Rectal smooth muscle tissue (tissue), 1 donor: ENCODE measurements at regions not wholly inside any gene's neighbourhood (a gene's known extent, or its start where the extent isn't known, plus 50 kb on each side); places are given as distances from the start of the nearest gene placed in this dataset.

Experiments used
- H3K27ac ChIP-seq: one replicate; pipeline ENCODE4 v1.7.0; 2013; ENCODE audit warnings: low read depth, low read length, inconsistent platforms
- H3K27me3 ChIP-seq: one replicate; pipeline ENCODE4 v1.7.0; 2013; ENCODE audit warnings: low read length; ENCODE audit not compliant: control insufficient read depth, insufficient read depth
- H3K36me3 ChIP-seq: one replicate; pipeline ENCODE4 v1.7.0; 2013; ENCODE audit warnings: low read length; ENCODE audit not compliant: control insufficient read depth, insufficient read depth
- H3K4me1 ChIP-seq: one replicate; pipeline ENCODE4 v1.7.0; 2013; ENCODE audit warnings: low read length; ENCODE audit not compliant: control insufficient read depth, insufficient read depth
- H3K4me3 ChIP-seq: one replicate; pipeline ENCODE4 v1.7.0; 2013; ENCODE audit warnings: low read length
- H3K9ac ChIP-seq: one replicate; pipeline ENCODE4 v1.7.0; 2013; ENCODE audit warnings: low read length

DNA sequence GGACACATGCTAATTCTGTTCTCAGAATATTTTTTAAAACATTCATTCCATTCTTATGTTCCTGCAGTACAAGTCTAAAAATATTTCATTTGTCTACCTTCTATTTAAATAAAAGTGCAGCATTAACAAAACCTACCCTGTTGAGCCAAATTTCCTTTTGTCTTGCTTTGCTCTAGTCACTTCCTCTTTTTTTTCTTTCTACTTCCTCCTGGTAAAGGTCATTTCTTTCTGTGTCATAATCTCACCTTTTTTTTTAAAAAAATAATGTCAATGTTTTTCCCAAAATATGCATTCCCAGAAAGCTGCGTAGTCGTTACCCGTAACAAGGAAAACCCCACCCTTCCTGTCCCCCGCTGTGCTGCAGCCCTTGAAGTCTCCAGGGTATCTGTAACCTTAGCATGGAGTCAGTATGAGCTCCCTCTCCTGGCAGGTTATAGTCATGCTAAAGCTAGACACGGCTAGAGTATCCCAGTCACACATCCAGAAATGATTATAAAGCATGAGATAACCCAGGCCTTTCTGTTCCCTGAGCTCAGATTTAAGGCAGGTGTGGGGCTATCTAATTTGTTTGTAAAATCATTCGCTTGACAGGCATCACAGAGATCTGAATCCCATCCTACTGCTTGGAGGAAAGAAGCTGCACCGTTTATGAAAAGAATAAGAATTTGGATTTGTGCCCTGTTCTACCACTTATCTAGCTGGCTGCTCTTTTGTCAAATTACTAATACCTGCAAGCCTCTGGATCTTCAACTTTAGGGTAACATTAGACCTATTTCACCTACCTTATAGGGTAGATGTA lies 51.1 kb upstream of the EED start:
- peak overlapping the region; percentile 38 for H3K4me3 ChIP-seq
- H3K4me1 ChIP-seq = peaks cover 8% of the 10 kb centered on the region
- H3K27ac ChIP-seq = no peak overlapping the region
- H3K36me3 ChIP-seq = no peaks in the 10 kb centered on the region
- H3K9ac ChIP-seq = no peak overlapping the region
- H3K27me3 ChIP-seq = no peaks in the 10 kb centered on the region

DNA sequence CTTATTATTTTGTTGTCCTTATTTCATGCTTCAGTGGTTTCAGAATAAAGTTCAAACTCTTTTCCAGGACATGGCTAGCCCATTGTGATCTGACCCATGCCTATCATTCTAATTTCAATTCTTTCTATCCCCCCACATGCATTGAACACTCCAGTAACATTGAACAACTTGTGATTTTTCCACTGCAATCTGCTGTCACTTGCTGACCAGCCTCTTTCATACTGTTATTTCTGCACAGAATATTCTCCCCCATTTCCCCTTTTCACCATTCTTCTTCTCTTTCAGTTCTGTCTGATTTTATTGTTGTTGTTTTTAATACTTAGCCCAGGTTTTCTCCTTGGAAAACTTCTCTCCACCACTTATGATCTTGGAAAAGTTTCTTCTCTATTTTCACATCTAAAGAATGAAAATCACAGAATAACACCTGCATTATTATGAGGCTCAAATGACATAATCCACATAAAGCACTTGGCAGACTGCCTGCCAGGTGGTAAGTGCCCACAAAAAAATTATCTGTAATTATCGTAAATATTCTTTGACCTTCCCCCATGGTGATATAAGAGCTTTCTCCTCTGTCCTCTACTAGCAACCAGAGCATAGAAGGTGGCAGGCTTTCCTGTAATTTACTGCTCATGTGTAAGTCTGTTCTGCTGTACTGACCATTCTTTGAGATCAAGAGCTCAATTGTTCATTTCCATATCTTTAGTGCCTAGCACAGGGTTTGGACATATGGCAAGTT lies 51.9 kb upstream of the EED start:
- no peak overlapping the region for H3K27ac ChIP-seq
- H3K9ac ChIP-seq = no peak overlapping the region
- peaks cover 8% of the 10 kb centered on the region for H3K4me1 ChIP-seq
- H3K4me3 ChIP-seq = peak overlapping the region; percentile 38
- H3K27me3 ChIP-seq = no peaks in the 10 kb centered on the region
- no peaks in the 10 kb centered on the region for H3K36me3 ChIP-seq

DNA sequence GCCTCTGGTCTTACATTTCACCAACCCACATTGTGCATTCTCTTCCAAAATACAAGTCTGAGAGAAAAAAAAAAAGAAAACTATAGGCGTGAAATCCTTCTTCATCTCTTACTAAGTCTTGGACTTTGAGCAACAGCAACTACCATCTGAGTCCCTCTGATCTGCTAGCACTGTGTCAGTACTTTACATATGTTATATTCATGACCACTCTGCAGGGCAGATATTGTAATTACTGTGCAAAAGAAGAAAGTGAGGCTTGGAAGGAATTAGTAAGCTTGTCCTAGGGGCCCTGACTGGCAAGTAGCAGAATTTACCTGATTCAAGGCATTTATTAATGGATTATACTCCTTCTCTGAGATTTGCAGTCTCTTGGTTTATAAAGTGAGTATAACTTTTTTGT lies 52.7 kb upstream of the EED start:
- no peak overlapping the region for H3K4me3 ChIP-seq
- no peaks in the 10 kb centered on the region for H3K36me3 ChIP-seq
- no peaks in the 10 kb centered on the region for H3K27me3 ChIP-seq
- H3K4me1 ChIP-seq = peaks cover 4% of the 10 kb centered on the region
- no peak overlapping the region for H3K9ac ChIP-seq
- H3K27ac ChIP-seq = no peak overlapping the region

DNA sequence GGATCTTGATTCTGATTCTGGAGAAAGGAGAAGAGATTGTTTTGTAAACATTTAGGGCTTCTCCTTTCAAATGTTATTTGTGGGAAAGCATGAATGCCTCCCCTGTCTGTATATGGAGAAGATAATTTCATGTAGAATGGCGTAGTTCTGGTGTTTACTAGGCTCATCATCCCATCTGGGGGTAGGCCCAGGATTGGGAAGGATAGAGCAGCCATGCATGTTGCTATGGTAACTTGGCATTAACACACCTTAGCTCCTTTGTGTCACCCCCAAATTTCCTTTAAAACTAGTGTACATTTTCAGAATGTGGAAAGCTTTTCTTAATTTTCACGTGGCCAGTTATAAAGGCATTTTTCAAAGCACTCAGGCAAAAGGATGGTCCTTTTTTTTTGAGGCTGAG lies 57.5 kb upstream of the EED start:
- Histone ChIP-seq H3K27ac (no peak overlapping the region), H3K4me1 (no peaks in the 10 kb centered on the region), H3K36me3 (no peaks in the 10 kb centered on the region), H3K4me3 (no peak overlapping the region), H3K9ac (no peak overlapping the region), H3K27me3 (no peaks in the 10 kb centered on the region)

DNA sequence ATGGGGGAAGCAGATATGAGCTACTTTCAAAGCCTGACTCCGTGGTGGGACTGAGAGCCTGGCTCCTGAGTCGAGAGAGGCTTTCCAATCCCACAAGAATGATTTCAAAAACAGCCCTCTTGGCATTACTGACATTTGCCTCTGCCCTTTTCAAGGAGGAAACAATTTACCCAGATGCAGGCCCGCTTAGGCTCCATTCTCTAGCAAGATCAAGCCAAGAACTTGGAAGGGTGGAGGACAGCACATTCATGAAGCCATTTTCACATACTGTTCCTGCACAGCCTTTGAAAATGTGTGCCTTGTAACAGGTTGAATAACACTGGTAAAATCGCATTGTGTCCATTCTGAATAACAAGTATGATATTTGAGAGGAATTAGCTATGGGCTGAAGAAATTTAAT lies 58.2 kb upstream of the EED start:
- Histone ChIP-seq H3K27ac (no peak overlapping the region), H3K4me1 (no peaks in the 10 kb centered on the region), H3K36me3 (no peaks in the 10 kb centered on the region), H3K27me3 (no peaks in the 10 kb centered on the region), H3K9ac (no peak overlapping the region), H3K4me3 (no peak overlapping the region)

DNA sequence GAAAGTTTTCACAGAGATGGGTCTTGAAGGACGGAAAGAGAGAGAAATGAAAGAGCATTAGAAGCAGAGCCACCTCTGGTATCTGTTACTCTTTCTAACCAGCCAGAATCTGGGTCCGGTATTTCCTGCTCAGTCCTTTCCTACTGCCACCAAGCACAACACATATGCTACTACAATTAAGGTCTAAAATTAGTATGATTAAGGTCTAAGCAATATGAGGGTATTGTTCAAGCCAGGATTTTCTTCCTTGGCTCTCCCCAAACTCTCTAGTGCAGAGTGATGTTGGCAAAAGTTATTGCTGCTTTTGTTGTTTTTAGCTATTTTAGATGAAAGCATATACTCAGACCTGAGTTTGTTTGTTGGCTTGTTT lies 59.2 kb upstream of the EED start:
- Histone ChIP-seq H3K27ac (no peak overlapping the region), H3K4me3 (no peak overlapping the region), H3K36me3 (no peaks in the 10 kb centered on the region), H3K4me1 (no peaks in the 10 kb centered on the region), H3K27me3 (no peaks in the 10 kb centered on the region), H3K9ac (no peak overlapping the region)

DNA sequence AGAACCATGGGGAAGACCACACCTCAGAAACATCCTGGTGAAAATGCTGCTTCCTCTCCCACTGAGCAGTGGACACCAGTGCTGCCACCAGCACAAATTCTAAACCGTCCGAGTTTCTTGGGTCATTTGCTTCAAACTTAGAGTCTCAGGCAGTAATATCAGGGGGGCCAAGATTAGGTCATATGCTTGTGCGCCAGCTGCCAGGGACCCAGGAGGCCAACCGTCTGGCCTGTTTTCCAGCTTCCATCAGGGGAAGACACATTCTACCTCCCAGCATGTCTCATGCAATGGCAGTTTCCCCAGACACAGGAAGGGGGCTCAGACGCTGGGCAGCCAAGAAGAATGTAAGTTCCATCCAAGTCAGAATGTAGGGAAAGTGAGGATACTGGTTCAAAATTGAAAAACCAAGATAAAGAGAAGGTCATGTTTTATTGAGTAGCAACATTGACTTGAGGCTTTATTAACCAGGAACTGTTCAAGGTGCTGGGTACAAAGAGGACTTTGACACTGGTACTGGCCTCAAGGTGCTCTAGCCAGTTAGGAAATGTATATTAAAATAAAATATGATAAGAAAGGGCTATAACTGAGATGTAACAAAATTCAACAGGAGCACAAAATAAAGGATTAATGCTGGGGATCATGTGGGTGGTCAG lies 59.7 kb upstream of the EED start:
- no peak overlapping the region for H3K4me3 ChIP-seq
- H3K4me1 ChIP-seq = no peaks in the 10 kb centered on the region
- H3K9ac ChIP-seq = no peak overlapping the region
- no peaks in the 10 kb centered on the region for H3K36me3 ChIP-seq
- no peaks in the 10 kb centered on the region for H3K27me3 ChIP-seq
- no peak overlapping the region for H3K27ac ChIP-seq

DNA sequence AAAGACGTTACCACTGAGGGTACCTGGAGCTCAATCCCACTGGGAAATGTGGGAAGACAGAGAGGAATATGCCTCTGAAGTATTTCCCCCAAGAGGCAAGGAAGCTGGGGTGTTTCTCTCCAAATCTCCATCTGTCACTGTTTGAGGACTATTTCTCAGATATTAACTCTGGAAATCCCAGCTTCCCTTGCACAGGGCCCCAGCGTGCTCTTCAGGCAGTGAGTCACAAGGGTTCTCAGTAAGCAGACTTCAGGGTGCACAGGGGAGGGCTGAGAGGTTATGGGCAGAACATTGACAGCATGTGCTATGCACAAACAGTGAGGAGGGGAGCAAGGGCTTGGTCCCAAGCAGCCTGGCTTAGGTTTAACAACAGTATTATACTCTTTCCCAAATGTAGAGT lies 60.9 kb upstream of the EED start:
- no peak overlapping the region for H3K27ac ChIP-seq
- no peaks in the 10 kb centered on the region for H3K4me1 ChIP-seq
- no peaks in the 10 kb centered on the region for H3K27me3 ChIP-seq
- H3K4me3 ChIP-seq = no peak overlapping the region
- H3K9ac ChIP-seq = no peak overlapping the region
- no peaks in the 10 kb centered on the region for H3K36me3 ChIP-seq

DNA sequence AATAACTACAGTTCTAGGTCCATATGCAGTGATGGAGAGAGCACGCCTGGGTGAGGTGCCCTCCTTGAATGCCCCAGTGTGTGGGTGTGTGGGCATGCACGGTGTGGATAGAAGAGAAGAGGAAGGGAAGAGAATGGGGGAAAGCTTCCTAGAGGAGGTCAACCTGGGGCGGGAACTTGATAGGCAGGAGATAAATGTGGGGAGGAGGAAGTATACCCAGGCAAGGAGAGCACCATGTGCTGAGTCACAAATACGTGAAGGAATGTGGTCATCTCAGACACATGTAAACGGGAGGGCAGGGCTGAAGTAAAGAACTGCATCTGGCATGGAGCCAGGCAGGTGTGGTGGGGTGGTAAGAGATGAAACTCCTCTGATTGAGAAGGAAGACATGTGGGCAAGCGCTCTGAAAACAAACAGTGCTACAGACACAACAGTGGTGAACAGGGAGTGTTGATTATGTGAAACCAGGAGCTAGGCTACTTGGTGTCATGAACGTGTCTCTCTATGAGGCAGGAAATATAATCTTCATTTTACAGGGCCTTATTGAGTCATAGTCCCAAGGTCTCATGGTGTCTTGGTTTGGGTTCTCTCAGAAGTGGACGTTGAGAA lies 61.5 kb upstream of the EED start:
- no peak overlapping the region for H3K27ac ChIP-seq
- no peaks in the 10 kb centered on the region for H3K36me3 ChIP-seq
- no peak overlapping the region for H3K9ac ChIP-seq
- no peaks in the 10 kb centered on the region for H3K27me3 ChIP-seq
- H3K4me3 ChIP-seq = no peak overlapping the region
- H3K4me1 ChIP-seq = no peaks in the 10 kb centered on the region

DNA sequence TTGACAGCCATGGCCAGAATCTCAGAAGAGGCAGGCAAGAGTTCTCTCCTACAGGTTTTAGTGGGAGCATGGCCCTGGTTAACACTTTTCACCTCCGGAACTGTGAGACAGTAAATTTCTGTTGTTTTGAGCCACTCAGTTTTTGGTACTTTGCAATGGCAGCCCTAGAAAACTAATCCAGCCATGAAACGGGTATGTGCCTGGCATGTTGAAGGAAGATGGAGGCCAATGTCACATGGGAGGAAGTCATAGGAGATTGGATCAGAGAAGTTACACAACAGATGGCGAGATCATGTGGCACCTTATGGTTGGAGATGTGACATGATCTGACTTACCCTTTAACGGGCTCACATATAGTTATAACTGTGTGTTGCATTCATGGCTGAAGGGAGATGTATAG lies 63.2 kb upstream of the EED start:
- H3K36me3 ChIP-seq = no peaks in the 10 kb centered on the region
- no peaks in the 10 kb centered on the region for H3K4me1 ChIP-seq
- H3K9ac ChIP-seq = no peak overlapping the region
- no peak overlapping the region for H3K4me3 ChIP-seq
- H3K27me3 ChIP-seq = no peaks in the 10 kb centered on the region
- no peak overlapping the region for H3K27ac ChIP-seq

DNA sequence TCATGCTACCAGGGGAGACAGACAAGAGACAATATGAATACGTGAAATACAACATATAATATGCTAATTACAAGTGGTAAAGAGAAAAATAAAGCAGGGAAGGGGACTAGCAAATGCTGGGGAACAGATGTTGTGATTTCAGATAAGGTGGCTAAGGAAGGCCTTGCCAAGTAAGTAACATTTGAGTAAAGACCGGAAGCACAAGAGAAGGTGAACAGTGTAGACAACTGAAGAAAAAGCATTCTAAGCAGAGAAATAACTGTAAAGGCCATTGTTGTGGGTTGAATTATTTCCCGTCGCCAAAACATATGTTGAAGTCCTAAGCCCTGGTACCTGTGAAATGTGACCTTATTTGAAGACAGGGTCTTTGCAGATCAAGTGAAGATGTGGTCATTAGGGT lies 63.7 kb upstream of the EED start:
- no peaks in the 10 kb centered on the region for H3K4me1 ChIP-seq
- no peak overlapping the region for H3K27ac ChIP-seq
- H3K9ac ChIP-seq = no peak overlapping the region

DNA sequence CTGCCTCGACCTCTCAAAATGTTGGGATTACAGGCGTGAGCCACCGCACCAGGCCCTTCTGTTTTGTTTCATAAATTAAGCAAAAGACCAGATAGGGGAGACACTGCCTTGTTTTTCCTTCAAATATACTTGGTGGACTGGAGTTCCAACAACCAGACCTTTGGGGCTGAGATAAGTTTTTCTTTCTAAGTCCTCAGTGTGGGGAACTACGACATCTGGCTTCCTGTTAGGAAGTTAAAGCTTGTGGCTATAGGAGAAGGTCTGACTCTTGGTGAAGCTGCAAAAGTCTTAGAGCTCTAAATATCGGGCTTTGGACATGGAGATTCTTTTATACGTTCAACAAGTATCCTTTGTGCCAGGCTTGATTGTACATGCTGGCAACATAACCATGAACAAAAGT lies 64.1 kb upstream of the EED start:
- Histone ChIP-seq H3K4me3 (no peak overlapping the region), H3K27me3 (no peaks in the 10 kb centered on the region), H3K9ac (no peak overlapping the region), H3K27ac (no peak overlapping the region), H3K36me3 (no peaks in the 10 kb centered on the region), H3K4me1 (no peaks in the 10 kb centered on the region)

More for the DNA sequence above, 63.7 kb upstream of the EED start:
- no peaks in the 10 kb centered on the region for H3K27me3 ChIP-seq
- no peak overlapping the region for H3K4me3 ChIP-seq
- H3K36me3 ChIP-seq = no peaks in the 10 kb centered on the region
